Thyroid gland (tissue), 4 donors: ENCODE measurements at regions not wholly inside any gene's neighbourhood (a gene's known extent, or its start where the extent isn't known, plus 50 kb on each side); places are given as distances from the start of the nearest gene placed in this dataset.

Experiments used
- POLR2A ChIP-seq, 2 donors: fragments of 450-650 bp; IDR thresholded peaks; one replicate each; pipeline ENCODE4 v1.6.1; 2017; ENCODE audit warnings: antibody characterized with exemption in 2 of 2, mild to moderate bottlenecking in 2 of 2, moderate library complexity in 1 of 2
- TF ChIP-seq, protein P1 (sequence below), 6 experiments: fragments of 200-600 bp in 3 of 6; fragments of 450-650 bp in 3 of 6; sonication (generic) in 3 of 6; IDR thresholded peaks; one replicate each; pipeline ENCODE4 v1.5.1; 2016 to 2019; ENCODE audit warnings: antibody characterized with exemption in 6 of 6, mild to moderate bottlenecking in 2 of 6, inconsistent platforms in 1 of 6, moderate library complexity in 1 of 6

DNA sequence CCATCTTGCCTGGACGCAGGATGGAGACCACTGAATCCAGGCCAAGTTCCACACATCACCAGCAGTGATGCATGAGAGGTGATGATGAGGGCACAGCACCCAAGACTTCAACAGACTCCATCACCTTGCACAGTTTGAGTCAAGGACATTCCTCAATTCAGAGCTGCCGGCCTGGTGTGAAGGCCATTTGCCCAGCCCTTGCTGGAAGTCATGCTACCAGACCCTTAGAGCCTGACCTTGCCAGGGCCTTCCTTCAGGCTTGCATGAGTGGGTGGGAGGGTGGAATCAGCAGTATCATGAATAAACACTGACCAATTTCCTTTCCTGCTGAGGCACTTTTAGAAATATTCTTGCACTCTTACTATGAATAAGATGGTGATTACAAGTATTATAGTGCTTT lies 130.2 kb upstream of the SSTR4 start:
- TF ChIP-seq, protein P1, sequence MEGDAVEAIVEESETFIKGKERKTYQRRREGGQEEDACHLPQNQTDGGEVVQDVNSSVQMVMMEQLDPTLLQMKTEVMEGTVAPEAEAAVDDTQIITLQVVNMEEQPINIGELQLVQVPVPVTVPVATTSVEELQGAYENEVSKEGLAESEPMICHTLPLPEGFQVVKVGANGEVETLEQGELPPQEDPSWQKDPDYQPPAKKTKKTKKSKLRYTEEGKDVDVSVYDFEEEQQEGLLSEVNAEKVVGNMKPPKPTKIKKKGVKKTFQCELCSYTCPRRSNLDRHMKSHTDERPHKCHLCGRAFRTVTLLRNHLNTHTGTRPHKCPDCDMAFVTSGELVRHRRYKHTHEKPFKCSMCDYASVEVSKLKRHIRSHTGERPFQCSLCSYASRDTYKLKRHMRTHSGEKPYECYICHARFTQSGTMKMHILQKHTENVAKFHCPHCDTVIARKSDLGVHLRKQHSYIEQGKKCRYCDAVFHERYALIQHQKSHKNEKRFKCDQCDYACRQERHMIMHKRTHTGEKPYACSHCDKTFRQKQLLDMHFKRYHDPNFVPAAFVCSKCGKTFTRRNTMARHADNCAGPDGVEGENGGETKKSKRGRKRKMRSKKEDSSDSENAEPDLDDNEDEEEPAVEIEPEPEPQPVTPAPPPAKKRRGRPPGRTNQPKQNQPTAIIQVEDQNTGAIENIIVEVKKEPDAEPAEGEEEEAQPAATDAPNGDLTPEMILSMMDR (IDR thresholded peaks at IDR 0.05): no peak
- TF ChIP-seq POLR2A (IDR thresholded peaks at IDR 0.05): no peak
